GM12878 (cell line): ENCODE measurements at regions not wholly inside any gene's neighbourhood (a gene's known extent, or its start where the extent isn't known, plus 50 kb on each side); places are given as distances from the start of the nearest gene placed in this dataset.

Experiments used
- ATAC-seq: fragments of 200-7000 bp; cut with Tn5 transposase; 3 replicates; pipeline ENCODE4 v1.9.1; 2020; ENCODE audit warnings: mild to moderate bottlenecking, moderate library complexity
- BruUV-seq: library from RNA; stranded (reverse); fragments of 400-500 nt; replicated peaks from 2 replicates; lab custom pipeline; 2021; lab: Mats Ljungman, UMichigan
- CTCF ChIA-PET: fragments of 300-600 bp; sonication (Branson Sonifier 250); formaldehyde crosslinking; extraction: SDS; loops from one replicate; lab custom pipeline; 2021; ENCODE audit warnings: inconsistent platforms; lab: Yijun Ruan, JAX
- POLR2A ChIA-PET: fragments of 350-600 bp; formaldehyde crosslinking; extraction: SDS; loops from one replicate; lab custom pipeline; 2021; ENCODE audit warnings: inconsistent platforms; lab: Charles Lee
- RAD21 ChIA-PET: fragments of 300-600 bp; sonication (Branson Sonifier 250); formaldehyde crosslinking; loops from one replicate; lab custom pipeline; 2023; ENCODE audit warnings: antibody characterized with exemption; ENCODE audit not compliant: unreplicated experiment; lab: Charles Lee
- SMC1A ChIA-PET: fragments of 300-600 bp; sonication (Branson Sonifier 250); formaldehyde crosslinking; loops from one replicate; lab custom pipeline; 2023; ENCODE audit not compliant: unreplicated experiment, uncharacterized antibody; lab: Charles Lee
- DNase-seq: peaks from one replicate; pipeline ENCODE4 v3.0.0-alpha.2; 2011; ENCODE audit warnings: low read depth, low spot score
- FAIRE-seq: peaks from 3 replicates; lab custom pipeline; 2011; peaks lifted over from hg19 to GRCh38; lab: Jason Lieb, UNC
- H2AFZ ChIP-seq: 2 replicates; pipeline ENCODE4 v1.6.0; 2011; ENCODE audit warnings: low read depth, low read length, control low read depth; ENCODE audit not compliant: control insufficient read depth
- H3K27ac ChIP-seq: 2 replicates; pipeline ENCODE4 v1.5.1; 2011; ENCODE audit warnings: control low read depth; ENCODE audit not compliant: control insufficient read depth, insufficient read depth
- H3K27me3 ChIP-seq, 2 experiments: replicated peaks in 1 of 2; 2 replicates each; pipeline versions ENCODE4 v1.6.0 to v1.6.1; 2011; ENCODE audit warnings: low read length in 1 of 2; ENCODE audit not compliant: control insufficient read depth in 2 of 2, insufficient read depth in 2 of 2
- H3K36me3 ChIP-seq, 2 experiments: 2 replicates each; pipeline ENCODE4 v1.5.1; 2011; ENCODE audit warnings: low read length in 1 of 2; ENCODE audit not compliant: control insufficient read depth in 2 of 2, insufficient read depth in 2 of 2
- H3K4me1 ChIP-seq: 2 replicates; pipeline ENCODE4 v1.6.1; 2011; ENCODE audit warnings: mild to moderate bottlenecking, low read length, moderate library complexity, mixed read lengths; ENCODE audit not compliant: control insufficient read depth, insufficient read depth
- H3K4me2 ChIP-seq: 2 replicates; pipeline ENCODE4 v1.6.0; 2011; ENCODE audit warnings: control low read depth; ENCODE audit not compliant: control insufficient read depth, insufficient read depth
- H3K4me3 ChIP-seq: fragments of 200-600 bp; sonication (generic); 2 replicates; pipeline ENCODE4 v1.5.1; 2016
- H3K79me2 ChIP-seq: 2 replicates; pipeline ENCODE4 v1.6.0; 2011; ENCODE audit warnings: low read length; ENCODE audit not compliant: control insufficient read depth, insufficient read depth
- H3K9ac ChIP-seq: 2 replicates; pipeline ENCODE4 v1.8.0; 2011; ENCODE audit warnings: low read length, control low read depth, mixed read lengths; ENCODE audit not compliant: control insufficient read depth, insufficient read depth
- H3K9me3 ChIP-seq: replicated peaks from 3 replicates; pipeline ENCODE4 v1.5.1; 2011; ENCODE audit warnings: mild to moderate bottlenecking, low read length; ENCODE audit not compliant: control insufficient read depth, insufficient read depth
- H4K20me1 ChIP-seq: 2 replicates; pipeline ENCODE4 v1.6.0; 2011; ENCODE audit not compliant: control insufficient read depth, insufficient read depth
- CEBPB ChIP-seq, 2 experiments: fragments of 150-350 bp in 1 of 2; IDR thresholded peaks; 2 replicates each; pipeline ENCODE4 v1.6.1; 2012 to 2014; ENCODE audit warnings: low read depth in 2 of 2, low read length in 2 of 2, borderline replicate concordance in 1 of 2, inconsistent platforms in 1 of 2
- EED ChIP-seq: sonication (generic); IDR thresholded peaks from 2 replicates; pipeline ENCODE4 v1.6.1; 2016; ENCODE audit warnings: antibody characterized with exemption, low read depth
- JUNB ChIP-seq: IDR thresholded peaks from 2 replicates; pipeline ENCODE4 v1.6.1; 2016; ENCODE audit warnings: antibody characterized with exemption, mild to moderate bottlenecking
- MLLT1 ChIP-seq: fragments of 450-650 bp; IDR thresholded peaks from 2 replicates; pipeline ENCODE4 v1.6.1; 2016; ENCODE audit warnings: mild to moderate bottlenecking
- POLR2AphosphoS2 ChIP-seq: IDR thresholded peaks from 2 replicates; pipeline ENCODE4 v1.6.1; 2011; ENCODE audit warnings: low read depth, mild to moderate bottlenecking, low read length, improper control_type of control experiment, moderate library complexity
- SIN3A ChIP-seq: IDR thresholded peaks from 2 replicates; pipeline ENCODE4 v1.6.1; 2012; ENCODE audit warnings: low read depth, low read length, improper control_type of control experiment
- SMAD1 ChIP-seq: fragments of 450-650 bp; IDR thresholded peaks from 2 replicates; pipeline ENCODE4 v1.6.1; 2018; ENCODE audit warnings: mild to moderate bottlenecking, low read depth; ENCODE audit not compliant: partially characterized antibody
- SPI1 ChIP-seq: IDR thresholded peaks from 2 replicates; pipeline ENCODE4 v1.6.1; 2011; ENCODE audit warnings: low read depth, mild to moderate bottlenecking, low read length, moderate library complexity, borderline replicate concordance; ENCODE audit not compliant: insufficient read depth
- SREBF1 ChIP-seq: IDR thresholded peaks from 2 replicates; pipeline ENCODE4 v1.6.1; 2012; ENCODE audit warnings: mild to moderate bottlenecking, low read length
- STAT1 ChIP-seq: fragments of 450-650 bp; conservative IDR thresholded peaks from 2 replicates; pipeline ENCODE4 v1.6.1; 2014; ENCODE audit warnings: antibody characterized with exemption, mild to moderate bottlenecking
- ZBTB4 ChIP-seq: fragments of 450-650 bp; formaldehyde crosslinking; IDR thresholded peaks from 2 replicates; pipeline ENCODE4 v1.4.0; 2022; ENCODE audit warnings: mild to moderate bottlenecking, moderate library complexity
- WGBS: methylation state at CpG from one replicate; pipeline ENCODE4 v1.1.6; 2016; ENCODE audit warnings: low lambda C conversion rate; ENCODE audit not compliant: insufficient replicate concordance, insufficient coverage; ENCODE audit errors: missing lambda C conversion rate; 5-methylcytosine and 5-hydroxymethylcytosine counted together
- in situ Hi-C: fragments of 300-500 bp; cut with MboI; formaldehyde crosslinking; loops from 9 replicates; pipeline ENCODE4 v1.14.3; 2018; ENCODE audit warnings: mixed read lengths
- intact Hi-C: fragments of 100-400 bp; cut with micrococcal nuclease; formaldehyde crosslinking; loops from one replicate; pipeline ENCODE4 v1.14.2; 2022; ENCODE audit not compliant: unreplicated experiment

GRCh38 chr3:181896605-181897004, 184.9 kb downstream of the SOX2 start:
- BruUV-seq, result no TSS peak
- no peaks in the 10 kb centered on the region for H3K36me3 ChIP-seq
- ChIA-PET SMC1A (no interaction called here), RAD21 (no interaction called here), POLR2A (no interaction called here), CTCF (no interaction called here)
- no peak overlapping the region for H3K4me2 ChIP-seq
- no peak overlapping the region for H3K4me3 ChIP-seq
- no peak overlapping the region for H3K27ac ChIP-seq
- WGBS, result 11% methylated on average over 2 of the region's 2 CpGs
- H2AFZ ChIP-seq, result 0 out of 2 replicates have a peak overlapping the region, but pooled peaks have one; percentile 10
- in situ Hi-C loops, result no loop called here
- no peak for DNase-seq
- H3K9me3 ChIP-seq, result no peaks in the 10 kb centered on the region
- no peaks in the 10 kb centered on the region for H3K79me2 ChIP-seq
- intact Hi-C loops, result no loop called here
- no peak for TF ChIP-seq ZBTB4 (CRISPR knock-in tag)
- TF ChIP-seq MLLT1, result no peak
- TF ChIP-seq SMAD1, result no peak
- TF ChIP-seq CEBPB (IDR thresholded peaks at IDR 0.05; ENCODE audit: borderline replicate concordance in 1 of 2, low read depth in 2 of 2, low read length in 2 of 2), result no peak
- no peak for TF ChIP-seq EED
- no peak for TF ChIP-seq JUNB
- no peak for TF ChIP-seq SIN3A
- no peak for TF ChIP-seq POLR2AphosphoS2
- TF ChIP-seq SREBF1, result no peak
- no peak for TF ChIP-seq SPI1
- TF ChIP-seq STAT1, result no peak
- FAIRE-seq, result no peak
- H3K4me1 ChIP-seq, result no peaks in the 10 kb centered on the region
- H3K27me3 ChIP-seq, result no peaks in the 10 kb centered on the region
- H4K20me1 ChIP-seq, result no peaks in the 10 kb centered on the region
- peak; percentile 28; the same call in 2 of the 3 replicates for ATAC-seq
- H3K9ac ChIP-seq, result no peak overlapping the region
